Mesenchymal stem cell (in vitro differentiated cells and primary cell): ENCODE measurements at regions not wholly inside any gene's neighbourhood (a gene's known extent, or its start where the extent isn't known, plus 50 kb on each side); places are given as distances from the start of the nearest gene placed in this dataset.

Experiments used
- DNase-seq: peaks from one replicate; pipeline ENCODE4 v3.0.0-alpha.2; 2013
- H2AFZ ChIP-seq: one replicate; pipeline ENCODE4 v1.6.1; 2013; ENCODE audit warnings: low read depth, mild to moderate bottlenecking, control low read depth, inconsistent platforms, low read length, moderate library complexity
- H2AK5ac ChIP-seq: 2 replicates; pipeline ENCODE4 v1.6.1; 2013; ENCODE audit warnings: low read length, moderate library complexity, mild to moderate bottlenecking, inconsistent platforms; ENCODE audit not compliant: severe bottlenecking
- H2BK120ac ChIP-seq: one replicate; pipeline ENCODE4 v1.6.1; 2013; ENCODE audit warnings: low read depth, mild to moderate bottlenecking, inconsistent platforms, low read length, moderate library complexity
- H2BK12ac ChIP-seq, 2 experiments: one replicate each; pipeline ENCODE4 v1.6.1; 2013; ENCODE audit warnings: inconsistent platforms in 2 of 2, low read length in 2 of 2, mild to moderate bottlenecking in 2 of 2, moderate library complexity in 2 of 2, control low read depth in 1 of 2
- H2BK15ac ChIP-seq: one replicate; pipeline ENCODE4 v1.6.1; 2013; ENCODE audit warnings: mild to moderate bottlenecking, low read depth, inconsistent platforms; ENCODE audit not compliant: poor library complexity, severe bottlenecking
- H2BK5ac ChIP-seq: 2 replicates; pipeline ENCODE4 v1.6.1; 2013; ENCODE audit warnings: low read depth, mild to moderate bottlenecking, low read length, control low read depth, inconsistent platforms; ENCODE audit not compliant: poor library complexity, severe bottlenecking
- H3K14ac ChIP-seq, 2 experiments: one replicate each; pipeline ENCODE4 v1.6.1; 2013; ENCODE audit warnings: inconsistent platforms in 2 of 2, low read length in 2 of 2, control low read depth in 1 of 2, mild to moderate bottlenecking in 1 of 2, moderate library complexity in 1 of 2
- H3K18ac ChIP-seq, 2 experiments: one replicate each; pipeline ENCODE4 v1.6.1; 2013; ENCODE audit warnings: inconsistent platforms in 2 of 2, low read length in 2 of 2, control low read depth in 1 of 2, low read depth in 1 of 2, mild to moderate bottlenecking in 1 of 2
- H3K23ac ChIP-seq, 2 experiments: one replicate each; pipeline ENCODE4 v1.6.1; 2013; ENCODE audit warnings: inconsistent platforms in 2 of 2, low read length in 2 of 2, mild to moderate bottlenecking in 2 of 2, moderate library complexity in 2 of 2, control low read depth in 1 of 2
- H3K27ac ChIP-seq: 2 replicates; pipeline ENCODE4 v1.5.1; 2013; ENCODE audit warnings: mild to moderate bottlenecking, moderate library complexity, low read length, control low read depth, inconsistent platforms; ENCODE audit not compliant: poor library complexity, severe bottlenecking
- H3K27me3 ChIP-seq, 2 experiments: 2 replicates each; pipeline versions ENCODE4 v1.6.1 to v1.7.0; 2013; ENCODE audit warnings: low read length in 2 of 2, mild to moderate bottlenecking in 2 of 2, moderate library complexity in 2 of 2, control low read depth in 1 of 2, inconsistent platforms in 1 of 2; ENCODE audit not compliant: control insufficient read depth in 1 of 2, insufficient read depth in 1 of 2
- H3K36me3 ChIP-seq, 2 experiments: 2 replicates each; pipeline versions ENCODE4 v1.6.1 to v1.7.0; 2013; ENCODE audit warnings: low read length in 2 of 2, control low read depth in 1 of 2, inconsistent platforms in 1 of 2, low read depth in 1 of 2, mild to moderate bottlenecking in 1 of 2; ENCODE audit not compliant: insufficient read depth in 2 of 2, control insufficient read depth in 1 of 2
- H3K4ac ChIP-seq, 2 experiments: one replicate each; pipeline ENCODE4 v1.6.1; 2013; ENCODE audit warnings: inconsistent platforms in 2 of 2, low read length in 2 of 2, mild to moderate bottlenecking in 2 of 2, moderate library complexity in 2 of 2, control low read depth in 1 of 2, low read depth in 1 of 2
- H3K4me1 ChIP-seq: 2 replicates; pipeline ENCODE4 v1.6.1; 2013; ENCODE audit warnings: low read depth, low read length, control low read depth; ENCODE audit not compliant: control insufficient read depth, insufficient read depth
- H3K4me2 ChIP-seq: 2 replicates; pipeline ENCODE4 v1.6.1; 2013; ENCODE audit warnings: low read length, mild to moderate bottlenecking, inconsistent platforms; ENCODE audit not compliant: poor library complexity, severe bottlenecking
- H3K4me3 ChIP-seq, 2 experiments: 2 replicates each; pipeline versions ENCODE4 v1.5.1 to v1.7.0; 2013; ENCODE audit warnings: low read length in 2 of 2, mild to moderate bottlenecking in 2 of 2, control low read depth in 1 of 2, low read depth in 1 of 2; ENCODE audit not compliant: insufficient read depth in 1 of 2
- H3K79me1 ChIP-seq: replicated peaks from 2 replicates; pipeline ENCODE4 v1.6.1; 2013; ENCODE audit warnings: mild to moderate bottlenecking, control low read depth, low read length, inconsistent platforms; ENCODE audit not compliant: poor library complexity, severe bottlenecking
- H3K9ac ChIP-seq: 2 replicates; pipeline ENCODE4 v1.7.0; 2013; ENCODE audit warnings: mild to moderate bottlenecking, low read length, moderate library complexity
- H3K9me3 ChIP-seq: 2 replicates; pipeline ENCODE4 v1.7.0; 2013; ENCODE audit warnings: mild to moderate bottlenecking, low read length; ENCODE audit not compliant: control insufficient read depth
- H4K8ac ChIP-seq: one replicate; pipeline ENCODE4 v1.6.1; 2013; ENCODE audit warnings: inconsistent platforms, mild to moderate bottlenecking, low read length, moderate library complexity
- H4K91ac ChIP-seq: one replicate; pipeline ENCODE4 v1.6.1; 2013; ENCODE audit warnings: mild to moderate bottlenecking, low read length, inconsistent platforms
- WGBS: methylation state at CpG from one replicate; pipeline ENCODE4 v1.1.7; 2013; ENCODE audit warnings: mixed read lengths; 5-methylcytosine and 5-hydroxymethylcytosine counted together

- H4K91ac ChIP-seq, result no peak overlapping the region
- 63% methylated on average over 2 of the region's 7 CpGs for WGBS
- no peak overlapping the region for H3K27ac ChIP-seq
- no peaks in the 10 kb centered on the region for H3K36me3 ChIP-seq
- no peak overlapping the region for H4K8ac ChIP-seq
- no peaks in the 10 kb centered on the region for H3K9me3 ChIP-seq
- no peak overlapping the region for H2BK5ac ChIP-seq
- no peak overlapping the region for H3K4ac ChIP-seq
- no peaks in the 10 kb centered on the region for H3K27me3 ChIP-seq
- H3K4me2 ChIP-seq, result no peak overlapping the region
- H3K23ac ChIP-seq, result no peak overlapping the region
- no peaks in the 10 kb centered on the region for H3K79me1 ChIP-seq
- H2BK120ac ChIP-seq, result no peak overlapping the region
- H3K9ac ChIP-seq, result no peak overlapping the region
- H2BK12ac ChIP-seq, result no peak overlapping the region
- no peak overlapping the region for H3K14ac ChIP-seq
- no peak overlapping the region for H2AK5ac ChIP-seq
- peaks cover 1% of the 10 kb centered on the region for H3K4me1 ChIP-seq
- no peak overlapping the region for H3K4me3 ChIP-seq
- no peak overlapping the region for H2BK15ac ChIP-seq
- H2AFZ ChIP-seq, result no peak overlapping the region
- no peak overlapping the region for H3K18ac ChIP-seq
- DNase-seq, result no peak
Measured at GRCh38 chr3:181633556-181633955, 78.2 kb upstream of the SOX2 start.

- Histone ChIP-seq H3K9me3 (no peaks in the 10 kb centered on the region), H3K4me1 (peaks cover 1% of the 10 kb centered on the region), H2AK5ac (no peak overlapping the region), H4K8ac (no peak overlapping the region), H3K4me3 (no peak overlapping the region), H3K9ac (no peak overlapping the region), H3K4ac (no peak overlapping the region), H2BK5ac (no peak overlapping the region), H3K36me3 (no peaks in the 10 kb centered on the region), H3K27ac (no peak overlapping the region), H3K27me3 (no peaks in the 10 kb centered on the region), H2BK120ac (no peak overlapping the region), H2BK12ac (no peak overlapping the region), H3K4me2 (no peak overlapping the region), H2AFZ (no peak overlapping the region), H3K79me1 (no peaks in the 10 kb centered on the region), H3K18ac (no peak overlapping the region), H4K91ac (no peak overlapping the region), H3K23ac (no peak overlapping the region), H2BK15ac (no peak overlapping the region), H3K14ac (no peak overlapping the region)
- DNase-seq, result no peak
- 84% methylated on average over 2 of the region's 3 CpGs for WGBS
Measured at GRCh38 chr3:181631901-181632300, 79.8 kb upstream of the SOX2 start.

- no peak overlapping the region for H4K8ac ChIP-seq
- H3K36me3 ChIP-seq, result no peaks in the 10 kb centered on the region
- no peak overlapping the region for H2BK120ac ChIP-seq
- no peak overlapping the region for H2BK5ac ChIP-seq
- no peak overlapping the region for H3K23ac ChIP-seq
- H2BK12ac ChIP-seq, result no peak overlapping the region
- H3K4me2 ChIP-seq, result no peak overlapping the region
- H2AFZ ChIP-seq, result no peak overlapping the region
- no peak overlapping the region for H2BK15ac ChIP-seq
- no peak overlapping the region for H3K9ac ChIP-seq
- H3K27ac ChIP-seq, result no peak overlapping the region
- no peaks in the 10 kb centered on the region for H3K79me1 ChIP-seq
- H3K27me3 ChIP-seq, result no peaks in the 10 kb centered on the region
- H3K9me3 ChIP-seq, result no peaks in the 10 kb centered on the region
- peaks cover 1% of the 10 kb centered on the region for H3K4me1 ChIP-seq
- no peak overlapping the region for H4K91ac ChIP-seq
- no peak overlapping the region for H3K4me3 ChIP-seq
- no peak overlapping the region for H3K4ac ChIP-seq
- no peak for DNase-seq
- no peak overlapping the region for H2AK5ac ChIP-seq
- H3K14ac ChIP-seq, result no peak overlapping the region
- no peak overlapping the region for H3K18ac ChIP-seq
Measured at GRCh38 chr3:181630853-181631252, 80.9 kb upstream of the SOX2 start.

- H2BK5ac ChIP-seq, result no peak overlapping the region
- H3K9me3 ChIP-seq, result no peaks in the 10 kb centered on the region
- H3K4ac ChIP-seq, result no peak overlapping the region
- peaks cover 1% of the 10 kb centered on the region for H3K4me1 ChIP-seq
- H3K27me3 ChIP-seq, result no peaks in the 10 kb centered on the region
- no peak overlapping the region for H2BK120ac ChIP-seq
- H3K79me1 ChIP-seq, result no peaks in the 10 kb centered on the region
- WGBS, result no CpG with 5 or more reads among the region's 3 CpGs
- no peak overlapping the region for H3K4me2 ChIP-seq
- no peak overlapping the region for H2BK12ac ChIP-seq
- no peak overlapping the region for H3K18ac ChIP-seq
- H2AK5ac ChIP-seq, result no peak overlapping the region
- H4K91ac ChIP-seq, result no peak overlapping the region
- no peak overlapping the region for H3K27ac ChIP-seq
- no peak for DNase-seq
- H4K8ac ChIP-seq, result no peak overlapping the region
- H3K4me3 ChIP-seq, result no peak overlapping the region
- H3K36me3 ChIP-seq, result no peaks in the 10 kb centered on the region
- no peak overlapping the region for H3K23ac ChIP-seq
- no peak overlapping the region for H3K14ac ChIP-seq
- no peak overlapping the region for H2AFZ ChIP-seq
- no peak overlapping the region for H2BK15ac ChIP-seq
- H3K9ac ChIP-seq, result peak overlapping the region; percentile 32
Measured at GRCh38 chr3:181629711-181630110, 82.0 kb upstream of the SOX2 start.
